Activated CD4-positive, alpha-beta T cell treated with anti-CD3 and anti-CD28 coated beads, Interleukin-10, Interleukin-2, amounts not matched to agents 100 ng/mL and 50 ng/mL, durations not matched to agents 16 hours and 8 hours (primary cell): ENCODE measurements at regions not wholly inside any gene's neighbourhood (a gene's known extent, or its start where the extent isn't known, plus 50 kb on each side); places are given as distances from the start of the nearest gene placed in this dataset.

Experiments used
- DNase-seq: peaks from one replicate; pipeline ENCODE4 v3.0.0-alpha.2; 2020

DNA sequence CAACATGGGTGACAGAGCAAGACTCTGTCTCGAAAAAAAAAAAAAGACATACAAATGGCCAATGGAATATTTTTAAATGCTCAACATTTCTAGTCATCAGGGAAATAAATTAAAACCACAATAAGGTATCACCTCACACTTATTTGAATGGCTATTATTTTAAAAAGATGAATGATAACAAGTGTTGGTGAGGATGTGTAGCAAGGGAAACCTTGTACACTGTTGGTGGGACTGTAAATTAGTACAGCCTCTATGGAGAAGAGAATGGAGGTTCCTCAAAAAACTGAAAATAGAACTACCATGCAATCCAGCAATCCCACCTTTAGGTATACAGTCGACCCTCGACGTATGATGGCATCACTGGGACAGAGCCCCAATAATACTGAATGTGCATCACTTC is 65.4 kb upstream of the DIP2C start:
- no peak for DNase-seq

DNA sequence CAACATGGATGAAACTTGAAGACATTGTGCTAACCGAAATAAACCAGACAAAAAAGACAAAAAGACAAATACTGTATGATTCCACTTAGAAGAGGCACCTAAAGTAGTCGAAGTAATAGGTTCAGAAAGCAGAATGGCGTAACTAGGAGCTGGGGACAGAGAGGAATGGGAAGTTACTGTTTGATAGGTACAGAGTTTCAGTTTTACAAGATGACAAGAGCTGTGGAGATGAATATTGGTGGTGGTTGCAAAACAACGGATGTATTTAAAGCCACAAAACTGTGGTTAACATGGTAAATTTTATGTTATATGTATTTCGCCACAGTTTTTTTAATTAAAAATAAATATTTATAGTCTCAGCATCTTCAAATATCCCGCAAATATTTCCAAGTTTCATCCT is 64.1 kb upstream of the DIP2C start:
- DNase-seq, result peak; percentile 8

GRCh38 chr10:740936-741431 is 51.5 kb upstream of the DIP2C start:
- no peak for DNase-seq

GRCh38 chr10:739403-739802 is 49.9 kb upstream of the DIP2C start:
- no peak for DNase-seq
